ENCODE measurements at regions not wholly inside any gene's neighbourhood (a gene's known extent, or its start where the extent isn't known, plus 50 kb on each side); places are given as distances from the start of the nearest gene placed in this dataset.

DNA sequence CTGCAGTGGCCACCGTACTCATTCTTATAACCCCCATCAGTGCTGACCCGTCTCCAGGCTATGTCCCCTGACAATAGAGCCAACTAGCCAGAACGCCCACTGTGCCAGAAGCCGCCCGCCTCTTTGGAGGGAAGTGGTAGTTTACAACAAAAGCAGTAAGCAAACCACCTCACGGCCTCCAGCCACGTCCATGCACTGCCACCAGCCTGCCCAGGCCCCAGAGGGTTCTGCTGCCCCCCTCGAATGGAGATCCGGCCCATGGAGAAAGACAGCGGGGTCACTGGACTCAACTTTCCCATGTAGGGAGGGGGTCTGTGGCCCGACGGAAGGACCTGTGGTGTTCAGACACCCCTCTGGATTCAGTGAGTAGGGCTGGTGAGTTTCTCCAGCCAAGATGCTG lies 340.3 kb downstream of the CTTN start:
- H3K27ac ChIP-seq (replicated peaks; ENCODE audit: low read length): no peak overlapping the region
- peak overlapping the region; percentile 44 for H3K23ac ChIP-seq (ENCODE audit: low read depth, low read length, poor library complexity)
- H2AK5ac ChIP-seq (ENCODE audit: low read depth, low read length): peak overlapping the region; percentile 51
- H3K36me3 ChIP-seq (replicated peaks in 1 of 2; ENCODE audit: control insufficient read depth in 2 of 2, insufficient read depth in 2 of 2, low read length in 2 of 2): no peaks in the 10 kb centered on the region
- H2BK5ac ChIP-seq (ENCODE audit: low read length): no peak overlapping the region
- no peak overlapping the region for H4K91ac ChIP-seq (ENCODE audit: low read depth, low read length, poor library complexity)
- H2BK120ac ChIP-seq (ENCODE audit: low read depth, low read length): peak overlapping the region; percentile 17
- no peak overlapping the region for H3K4me2 ChIP-seq (ENCODE audit: insufficient read depth, low read length, poor library complexity, severe bottlenecking)
- no peak overlapping the region for H2BK12ac ChIP-seq (ENCODE audit: low read length)
- H2AFZ ChIP-seq (ENCODE audit: low read length): no peak overlapping the region
- H4K8ac ChIP-seq (ENCODE audit: low read depth, low read length): no peak overlapping the region
- no peak overlapping the region for H3K9ac ChIP-seq (ENCODE audit: low read depth, low read length, poor library complexity)
- no peaks in the 10 kb centered on the region for H3K79me1 ChIP-seq (ENCODE audit: low read depth, low read length)
- no peak for DNase-seq (ENCODE audit: low spot score)
- peaks cover 0 to 2% of the 10 kb centered on the region in 2 donors for H3K9me3 ChIP-seq (replicated peaks in 1 of 2; ENCODE audit: control insufficient read depth in 2 of 2, insufficient read depth in 1 of 2, low read depth in 1 of 2, low read length in 2 of 2)
- H3K27me3 ChIP-seq (ENCODE audit: control insufficient read depth in 3 of 3, insufficient read depth in 3 of 3, low read depth in 1 of 3, low read length in 3 of 3): peaks cover 0 to 8% (median 0%) of the 10 kb centered on the region in 3 experiments
- WGBS, 2 donors (ENCODE audit: extremely low coverage in 2 of 2, insufficient read length in 2 of 2, insufficient replicate concordance in 1 of 2): no CpG with 5 or more reads among the region's 12 CpGs
- no peak overlapping the region for H3K4ac ChIP-seq (ENCODE audit: low read length)
- no peak overlapping the region for H3K4me3 ChIP-seq (ENCODE audit: low read length in 2 of 2)
- H3K18ac ChIP-seq (ENCODE audit: low read length): peak overlapping the region; percentile 32
- H2BK15ac ChIP-seq (ENCODE audit: low read length): no peak overlapping the region
- H3K14ac ChIP-seq (ENCODE audit: low read length): no peak overlapping the region
- peaks cover 14 to 16% of the 10 kb centered on the region in 2 donors for H3K4me1 ChIP-seq (ENCODE audit: control insufficient read depth in 2 of 2, insufficient read depth in 1 of 2, low read depth in 1 of 2, low read length in 2 of 2)

DNA sequence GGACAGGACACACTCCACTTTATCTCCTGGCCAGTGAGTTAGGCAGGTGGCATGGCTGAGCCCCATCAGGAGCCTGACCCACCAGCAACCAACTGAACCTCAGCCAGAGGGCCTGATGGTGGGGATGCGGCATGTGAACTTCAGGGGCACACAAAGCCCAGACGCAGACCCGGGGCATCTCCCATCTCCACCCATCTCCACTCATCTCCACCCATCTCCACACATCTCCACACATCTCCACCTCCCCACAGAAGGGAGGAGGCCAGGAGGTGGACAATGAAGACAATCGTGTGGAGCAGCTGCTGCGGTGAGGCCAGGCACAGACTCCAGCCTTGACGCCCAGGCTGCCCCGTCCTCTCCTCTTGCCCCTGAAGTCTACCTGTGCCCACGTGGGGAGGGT lies 340.8 kb downstream of the CTTN start:
- H3K23ac ChIP-seq (ENCODE audit: low read depth, low read length, poor library complexity): peak overlapping the region; percentile 44
- no peak overlapping the region for H3K4ac ChIP-seq (ENCODE audit: low read length)
- no peak overlapping the region for H4K91ac ChIP-seq (ENCODE audit: low read depth, low read length, poor library complexity)
- H2AFZ ChIP-seq (ENCODE audit: low read length): no peak overlapping the region
- H3K36me3 ChIP-seq (replicated peaks in 1 of 2; ENCODE audit: control insufficient read depth in 2 of 2, insufficient read depth in 2 of 2, low read length in 2 of 2): no peaks in the 10 kb centered on the region
- H2BK12ac ChIP-seq (ENCODE audit: low read length): no peak overlapping the region
- peak overlapping the region; percentile 69 for H2BK120ac ChIP-seq (ENCODE audit: low read depth, low read length)
- H2BK15ac ChIP-seq (ENCODE audit: low read length): peak overlapping the region; percentile 87
- H2AK5ac ChIP-seq (ENCODE audit: low read depth, low read length): peak overlapping the region; percentile 39
- WGBS, 2 donors (ENCODE audit: extremely low coverage in 2 of 2, insufficient read length in 2 of 2, insufficient replicate concordance in 1 of 2): no CpG with 5 or more reads among the region's 8 CpGs
- no peak overlapping the region for H2BK5ac ChIP-seq (ENCODE audit: low read length)
- DNase-seq (ENCODE audit: low spot score): no peak
- H4K8ac ChIP-seq (ENCODE audit: low read depth, low read length): no peak overlapping the region
- no peak overlapping the region for H3K4me2 ChIP-seq (ENCODE audit: insufficient read depth, low read length, poor library complexity, severe bottlenecking)
- H3K14ac ChIP-seq (ENCODE audit: low read length): peak overlapping the region; percentile 64
- H3K27ac ChIP-seq (replicated peaks; ENCODE audit: low read length): no peak overlapping the region
- H3K27me3 ChIP-seq (ENCODE audit: control insufficient read depth in 3 of 3, insufficient read depth in 3 of 3, low read depth in 1 of 3, low read length in 3 of 3): peaks cover 0 to 9% (median 0%) of the 10 kb centered on the region in 3 experiments
- no peaks in the 10 kb centered on the region for H3K79me1 ChIP-seq (ENCODE audit: low read depth, low read length)
- H3K18ac ChIP-seq (ENCODE audit: low read length): peak overlapping the region; percentile 49
- peaks cover 14 to 16% of the 10 kb centered on the region in 2 donors for H3K4me1 ChIP-seq (ENCODE audit: control insufficient read depth in 2 of 2, insufficient read depth in 1 of 2, low read depth in 1 of 2, low read length in 2 of 2)
- no peak overlapping the region for H3K4me3 ChIP-seq (ENCODE audit: low read length in 2 of 2)
- H3K9ac ChIP-seq (ENCODE audit: low read depth, low read length, poor library complexity): no peak overlapping the region
- peaks cover 0 to 2% of the 10 kb centered on the region in 2 donors for H3K9me3 ChIP-seq (replicated peaks in 1 of 2; ENCODE audit: control insufficient read depth in 2 of 2, insufficient read depth in 1 of 2, low read depth in 1 of 2, low read length in 2 of 2)

GRCh38 chr11:70739811-70740487 lies 341.6 kb downstream of the CTTN start:
- WGBS, 2 donors (ENCODE audit: extremely low coverage in 2 of 2, insufficient read length in 2 of 2, insufficient replicate concordance in 1 of 2): no CpG with 5 or more reads among the region's 20 CpGs
- no peak for DNase-seq (ENCODE audit: low spot score)

GRCh38 chr11:70740488-70740851 lies 342.1 kb downstream of the CTTN start:
- Histone ChIP-seq H4K8ac (ENCODE audit: low read depth, low read length) (no peak overlapping the region), H2AK5ac (ENCODE audit: low read depth, low read length) (peak overlapping the region; percentile 38), H3K23ac (ENCODE audit: low read depth, low read length, poor library complexity) (no peak overlapping the region), H2AFZ (ENCODE audit: low read length) (no peak overlapping the region), H2BK120ac (ENCODE audit: low read depth, low read length) (no peak overlapping the region), H3K4me3 (ENCODE audit: low read length in 2 of 2) (no peak overlapping the region), H3K27me3 (ENCODE audit: control insufficient read depth in 3 of 3, insufficient read depth in 3 of 3, low read depth in 1 of 3, low read length in 3 of 3) (peaks cover 0 to 10% (median 0%) of the 10 kb centered on the region in 3 experiments), H3K9me3 (replicated peaks in 1 of 2; ENCODE audit: control insufficient read depth in 2 of 2, insufficient read depth in 1 of 2, low read depth in 1 of 2, low read length in 2 of 2) (peaks cover 0 to 2% of the 10 kb centered on the region in 2 donors), H3K4me1 (ENCODE audit: control insufficient read depth in 2 of 2, insufficient read depth in 1 of 2, low read depth in 1 of 2, low read length in 2 of 2) (peaks cover 10 to 16% of the 10 kb centered on the region in 2 donors), H3K4ac (ENCODE audit: low read length) (no peak overlapping the region), H2BK5ac (ENCODE audit: low read length) (no peak overlapping the region), H3K18ac (ENCODE audit: low read length) (no peak overlapping the region), H3K14ac (ENCODE audit: low read length) (no peak overlapping the region), H2BK12ac (ENCODE audit: low read length) (no peak overlapping the region), H3K36me3 (replicated peaks in 1 of 2; ENCODE audit: control insufficient read depth in 2 of 2, insufficient read depth in 2 of 2, low read length in 2 of 2) (no peaks in the 10 kb centered on the region), H3K79me1 (ENCODE audit: low read depth, low read length) (no peaks in the 10 kb centered on the region), H3K9ac (ENCODE audit: low read depth, low read length, poor library complexity) (no peak overlapping the region), H3K27ac (replicated peaks; ENCODE audit: low read length) (no peak overlapping the region), H2BK15ac (ENCODE audit: low read length) (no peak overlapping the region), H3K4me2 (ENCODE audit: insufficient read depth, low read length, poor library complexity, severe bottlenecking) (no peak overlapping the region), H4K91ac (ENCODE audit: low read depth, low read length, poor library complexity) (no peak overlapping the region)
- DNase-seq (ENCODE audit: low spot score): no peak
- no CpG with 5 or more reads among the region's 6 CpGs for WGBS, 2 donors (ENCODE audit: extremely low coverage in 2 of 2, insufficient read length in 2 of 2, insufficient replicate concordance in 1 of 2)

More at GRCh38 chr11:70739811-70740487, 341.6 kb downstream of the CTTN start:
- Histone ChIP-seq H3K18ac (ENCODE audit: low read length) (peak overlapping the region; percentile 60), H3K9ac (ENCODE audit: low read depth, low read length, poor library complexity) (no peak overlapping the region), H2BK12ac (ENCODE audit: low read length) (no peak overlapping the region), H3K23ac (ENCODE audit: low read depth, low read length, poor library complexity) (no peak overlapping the region), H3K27me3 (ENCODE audit: control insufficient read depth in 3 of 3, insufficient read depth in 3 of 3, low read depth in 1 of 3, low read length in 3 of 3) (peaks cover 0 to 9% (median 0%) of the 10 kb centered on the region in 3 experiments), H3K4ac (ENCODE audit: low read length) (no peak overlapping the region), H4K91ac (ENCODE audit: low read depth, low read length, poor library complexity) (no peak overlapping the region), H3K4me1 (ENCODE audit: control insufficient read depth in 2 of 2, insufficient read depth in 1 of 2, low read depth in 1 of 2, low read length in 2 of 2) (peaks cover 10 to 16% of the 10 kb centered on the region in 2 donors), H2BK15ac (ENCODE audit: low read length) (no peak overlapping the region), H2AFZ (ENCODE audit: low read length) (no peak overlapping the region), H2BK120ac (ENCODE audit: low read depth, low read length) (no peak overlapping the region), H3K27ac (replicated peaks; ENCODE audit: low read length) (no peak overlapping the region), H3K9me3 (replicated peaks in 1 of 2; ENCODE audit: control insufficient read depth in 2 of 2, insufficient read depth in 1 of 2, low read depth in 1 of 2, low read length in 2 of 2) (peaks cover 0 to 2% of the 10 kb centered on the region in 2 donors), H3K36me3 (replicated peaks in 1 of 2; ENCODE audit: control insufficient read depth in 2 of 2, insufficient read depth in 2 of 2, low read length in 2 of 2) (no peaks in the 10 kb centered on the region), H3K79me1 (ENCODE audit: low read depth, low read length) (no peaks in the 10 kb centered on the region), H4K8ac (ENCODE audit: low read depth, low read length) (no peak overlapping the region), H2AK5ac (ENCODE audit: low read depth, low read length) (peak overlapping the region; percentile 38), H2BK5ac (ENCODE audit: low read length) (no peak overlapping the region), H3K4me2 (ENCODE audit: insufficient read depth, low read length, poor library complexity, severe bottlenecking) (no peak overlapping the region), H3K14ac (ENCODE audit: low read length) (no peak overlapping the region), H3K4me3 (ENCODE audit: low read length in 2 of 2) (no peak overlapping the region)
